Osteocyte (in vitro differentiated cells): ENCODE measurements at regions not wholly inside any gene's neighbourhood (a gene's known extent, or its start where the extent isn't known, plus 50 kb on each side); places are given as distances from the start of the nearest gene placed in this dataset.

Experiments
- DNase-seq: peaks from one replicate; pipeline ENCODE4 v3.0.0; 2021; ENCODE audit warnings: mixed read lengths; ENCODE audit not compliant: unreplicated experiment; ENCODE audit errors: extremely low spot score
- H3K27ac Mint-ChIP-seq: one replicate; pipeline ENCODE4 v1.8.0; 2021; ENCODE audit warnings: mild to moderate bottlenecking, mixed read lengths; ENCODE audit not compliant: unreplicated experiment
- H3K27me3 Mint-ChIP-seq: one replicate; pipeline ENCODE4 v1.8.0; 2021; ENCODE audit warnings: mixed read lengths; ENCODE audit not compliant: unreplicated experiment
- H3K36me3 Mint-ChIP-seq: one replicate; pipeline ENCODE4 v1.8.0; 2021; ENCODE audit warnings: mixed read lengths; ENCODE audit not compliant: unreplicated experiment
- H3K4me1 Mint-ChIP-seq: one replicate; pipeline ENCODE4 v1.8.0; 2021; ENCODE audit warnings: mixed read lengths; ENCODE audit not compliant: unreplicated experiment
- H3K4me3 Mint-ChIP-seq: one replicate; pipeline ENCODE4 v1.8.0; 2021; ENCODE audit warnings: mild to moderate bottlenecking, moderate library complexity, mixed read lengths; ENCODE audit not compliant: unreplicated experiment
- H3K9me3 Mint-ChIP-seq: one replicate; pipeline ENCODE4 v1.8.0; 2021; ENCODE audit warnings: mixed read lengths; ENCODE audit not compliant: unreplicated experiment
- TF ChIP-seq, protein P1 (sequence below): fragments of 200-600 bp; sonication (generic); IDR thresholded peaks from 2 replicates; pipeline ENCODE4 v1.5.0; 2021; ENCODE audit warnings: antibody characterized with exemption, mild to moderate bottlenecking, moderate library complexity

DNA sequence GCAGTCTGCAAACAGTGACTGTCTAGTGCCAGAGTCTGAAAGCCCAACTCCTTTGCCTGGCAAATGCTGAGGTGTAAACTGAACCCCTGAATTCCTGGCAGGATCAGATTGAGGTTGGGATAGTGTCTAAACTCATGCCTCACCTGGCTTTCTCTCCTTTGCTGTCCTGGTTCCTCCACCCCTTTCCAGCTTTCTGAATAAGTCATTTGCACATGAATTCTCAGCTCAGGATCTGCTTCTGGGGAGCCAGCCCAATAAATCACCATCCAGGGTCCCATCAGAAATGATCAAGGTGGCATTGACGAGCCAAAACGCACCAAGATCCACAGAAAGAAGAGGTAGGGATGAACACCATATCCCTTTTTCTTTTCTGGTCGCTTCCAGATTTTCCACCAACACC is 301.6 kb downstream of the LRFN2 start:
- no peaks in the 10 kb centered on the region for H3K9me3 Mint-ChIP-seq
- H3K36me3 Mint-ChIP-seq, result no peaks in the 10 kb centered on the region
- no peak for DNase-seq
- H3K27ac Mint-ChIP-seq, result no peak overlapping the region
- H3K4me3 Mint-ChIP-seq, result no peak overlapping the region
- H3K27me3 Mint-ChIP-seq, result peaks cover 15% of the 10 kb centered on the region
- TF ChIP-seq, protein P1, sequence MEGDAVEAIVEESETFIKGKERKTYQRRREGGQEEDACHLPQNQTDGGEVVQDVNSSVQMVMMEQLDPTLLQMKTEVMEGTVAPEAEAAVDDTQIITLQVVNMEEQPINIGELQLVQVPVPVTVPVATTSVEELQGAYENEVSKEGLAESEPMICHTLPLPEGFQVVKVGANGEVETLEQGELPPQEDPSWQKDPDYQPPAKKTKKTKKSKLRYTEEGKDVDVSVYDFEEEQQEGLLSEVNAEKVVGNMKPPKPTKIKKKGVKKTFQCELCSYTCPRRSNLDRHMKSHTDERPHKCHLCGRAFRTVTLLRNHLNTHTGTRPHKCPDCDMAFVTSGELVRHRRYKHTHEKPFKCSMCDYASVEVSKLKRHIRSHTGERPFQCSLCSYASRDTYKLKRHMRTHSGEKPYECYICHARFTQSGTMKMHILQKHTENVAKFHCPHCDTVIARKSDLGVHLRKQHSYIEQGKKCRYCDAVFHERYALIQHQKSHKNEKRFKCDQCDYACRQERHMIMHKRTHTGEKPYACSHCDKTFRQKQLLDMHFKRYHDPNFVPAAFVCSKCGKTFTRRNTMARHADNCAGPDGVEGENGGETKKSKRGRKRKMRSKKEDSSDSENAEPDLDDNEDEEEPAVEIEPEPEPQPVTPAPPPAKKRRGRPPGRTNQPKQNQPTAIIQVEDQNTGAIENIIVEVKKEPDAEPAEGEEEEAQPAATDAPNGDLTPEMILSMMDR, result no peak
- no peaks in the 10 kb centered on the region for H3K4me1 Mint-ChIP-seq

DNA sequence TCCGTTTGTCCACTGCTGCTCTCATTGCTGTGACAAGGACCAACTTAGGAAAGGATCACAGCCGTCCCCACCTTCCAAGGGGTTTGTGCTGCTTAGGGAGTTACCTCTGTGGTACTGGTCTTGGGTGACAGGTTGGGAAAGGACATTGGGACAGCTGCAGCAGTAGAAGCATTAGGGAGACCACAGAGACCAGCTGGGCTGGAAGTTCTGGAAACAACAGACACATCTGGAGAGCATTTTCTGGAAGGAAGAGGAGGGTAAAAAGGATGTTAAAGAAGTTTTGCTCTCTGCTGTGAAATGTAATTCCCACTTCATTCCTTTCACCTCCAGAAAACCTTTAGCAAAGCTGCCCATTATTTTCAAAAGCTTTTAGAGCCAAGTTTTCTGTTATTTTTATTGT is 304.2 kb downstream of the LRFN2 start:
- no peaks in the 10 kb centered on the region for H3K36me3 Mint-ChIP-seq
- TF ChIP-seq, protein P1, result no peak
- no peak overlapping the region for H3K27ac Mint-ChIP-seq
- no peak overlapping the region for H3K4me3 Mint-ChIP-seq
- peaks cover 15% of the 10 kb centered on the region for H3K27me3 Mint-ChIP-seq
- DNase-seq, result no peak
- H3K4me1 Mint-ChIP-seq, result no peaks in the 10 kb centered on the region
- H3K9me3 Mint-ChIP-seq, result no peaks in the 10 kb centered on the region

DNA sequence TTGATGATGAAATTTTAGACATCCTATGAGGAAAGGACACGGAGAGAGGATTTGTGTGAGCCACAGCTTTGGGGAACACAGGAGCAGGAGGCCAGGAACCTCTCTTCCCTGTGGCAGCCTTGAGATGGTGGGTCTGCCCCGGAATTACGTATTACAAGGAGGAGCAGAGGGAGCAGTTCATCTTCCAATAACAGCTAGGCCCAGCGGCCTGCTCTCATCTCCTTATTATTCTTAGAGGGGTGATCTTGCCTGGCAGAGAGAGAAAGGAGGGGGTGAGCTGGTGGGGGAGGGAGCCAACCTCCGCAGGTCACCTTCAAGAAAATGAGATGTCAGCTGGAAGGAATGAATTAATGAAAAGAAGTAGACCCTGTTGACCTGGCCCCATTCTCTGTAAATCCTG is 305.8 kb downstream of the LRFN2 start:
- H3K27ac Mint-ChIP-seq, result no peak overlapping the region
- H3K9me3 Mint-ChIP-seq, result no peaks in the 10 kb centered on the region

DNA sequence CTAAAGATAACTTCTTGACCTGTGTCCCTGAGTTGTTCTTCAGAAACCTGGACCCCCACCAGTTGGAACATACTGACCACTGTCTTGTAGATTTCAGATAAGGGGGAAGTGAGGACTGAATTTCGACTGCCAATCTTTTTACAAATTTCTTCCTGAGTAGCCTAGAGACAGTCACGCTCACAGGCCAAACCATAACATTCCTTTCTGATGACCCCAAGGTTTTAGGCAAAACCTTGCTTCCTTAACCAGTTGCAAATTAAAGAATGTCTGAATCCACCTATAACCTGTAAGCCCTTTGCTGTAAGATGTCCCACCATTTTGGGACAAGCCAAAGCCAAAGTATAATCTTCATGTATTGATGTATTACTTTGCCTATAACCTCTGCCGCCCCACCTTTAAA is 306.9 kb downstream of the LRFN2 start:
- no peak overlapping the region for H3K27ac Mint-ChIP-seq
- H3K4me3 Mint-ChIP-seq, result no peak overlapping the region
- peaks cover 4% of the 10 kb centered on the region for H3K27me3 Mint-ChIP-seq
- H3K36me3 Mint-ChIP-seq, result no peaks in the 10 kb centered on the region
- no peak for DNase-seq
- TF ChIP-seq, protein P1, result no peak
- H3K4me1 Mint-ChIP-seq, result no peaks in the 10 kb centered on the region
- H3K9me3 Mint-ChIP-seq, result no peaks in the 10 kb centered on the region

More for the DNA sequence above, 305.8 kb downstream of the LRFN2 start:
- H3K4me3 Mint-ChIP-seq, result no peak overlapping the region
- no peaks in the 10 kb centered on the region for H3K36me3 Mint-ChIP-seq
- no peak for DNase-seq
- peaks cover 11% of the 10 kb centered on the region for H3K27me3 Mint-ChIP-seq
- H3K4me1 Mint-ChIP-seq, result no peaks in the 10 kb centered on the region
- TF ChIP-seq, protein P1, result no peak

DNA sequence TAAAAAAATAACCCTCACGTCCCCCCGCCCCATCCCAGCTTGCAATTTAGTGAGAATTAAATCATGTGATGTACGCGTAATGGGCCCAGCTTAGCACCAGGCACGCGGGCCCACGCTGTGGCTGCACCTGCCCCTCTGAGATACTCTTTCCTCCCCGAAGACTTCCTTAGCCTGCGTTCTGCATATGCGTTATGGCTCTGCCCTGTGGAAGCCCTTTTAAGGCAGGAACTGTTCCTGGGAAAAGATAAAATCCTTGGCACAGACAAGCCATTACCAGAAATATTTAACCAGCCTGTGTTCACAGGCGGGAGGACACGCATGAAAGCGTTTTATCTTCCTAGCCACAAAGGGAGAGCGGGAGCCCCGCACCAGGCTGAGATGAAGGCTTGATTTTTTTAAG is 311.0 kb downstream of the LRFN2 start:
- TF ChIP-seq, protein P1, result no peak
- DNase-seq, result no peak
- Mint-ChIP-seq H3K27ac (no peak overlapping the region), H3K36me3 (no peaks in the 10 kb centered on the region), H3K9me3 (no peaks in the 10 kb centered on the region), H3K4me3 (no peak overlapping the region), H3K27me3 (no peaks in the 10 kb centered on the region), H3K4me1 (no peaks in the 10 kb centered on the region)
